22Rv1 (cell line): ENCODE measurements at regions not wholly inside any gene's neighbourhood (a gene's known extent, or its start where the extent isn't known, plus 50 kb on each side); places are given as distances from the start of the nearest gene placed in this dataset.

ENCODE experiments used
- ZFX ChIP-seq: fragments of 450-650 bp; IDR thresholded peaks from 2 replicates; pipeline ENCODE4 v1.6.1; 2017; ENCODE audit warnings: antibody characterized with exemption, borderline replicate concordance
- TF ChIP-seq, protein P1 (sequence below): fragments of 450-650 bp; IDR thresholded peaks from 2 replicates; pipeline ENCODE4 v1.5.1; 2017; ENCODE audit warnings: mild to moderate bottlenecking

DNA sequence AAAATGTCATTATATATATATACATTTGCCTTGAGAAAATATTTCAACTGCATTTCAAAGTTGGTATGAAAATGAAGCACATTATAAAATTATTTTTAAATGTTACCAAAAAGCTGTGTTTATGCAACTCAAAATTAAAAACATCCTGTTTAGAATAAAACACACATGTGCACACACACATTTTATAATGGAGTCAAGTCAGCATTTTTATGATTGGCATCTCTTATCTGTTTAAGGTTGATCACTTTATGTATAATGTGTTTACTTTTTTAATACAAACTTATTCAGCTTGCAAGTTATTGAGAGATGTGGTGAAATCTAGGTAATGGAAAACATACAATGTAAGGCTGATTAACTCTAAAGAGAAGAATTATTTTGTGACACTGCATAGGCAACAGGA lies 80.4 kb downstream of the IFI44 start:
- TF ChIP-seq, protein P1, sequence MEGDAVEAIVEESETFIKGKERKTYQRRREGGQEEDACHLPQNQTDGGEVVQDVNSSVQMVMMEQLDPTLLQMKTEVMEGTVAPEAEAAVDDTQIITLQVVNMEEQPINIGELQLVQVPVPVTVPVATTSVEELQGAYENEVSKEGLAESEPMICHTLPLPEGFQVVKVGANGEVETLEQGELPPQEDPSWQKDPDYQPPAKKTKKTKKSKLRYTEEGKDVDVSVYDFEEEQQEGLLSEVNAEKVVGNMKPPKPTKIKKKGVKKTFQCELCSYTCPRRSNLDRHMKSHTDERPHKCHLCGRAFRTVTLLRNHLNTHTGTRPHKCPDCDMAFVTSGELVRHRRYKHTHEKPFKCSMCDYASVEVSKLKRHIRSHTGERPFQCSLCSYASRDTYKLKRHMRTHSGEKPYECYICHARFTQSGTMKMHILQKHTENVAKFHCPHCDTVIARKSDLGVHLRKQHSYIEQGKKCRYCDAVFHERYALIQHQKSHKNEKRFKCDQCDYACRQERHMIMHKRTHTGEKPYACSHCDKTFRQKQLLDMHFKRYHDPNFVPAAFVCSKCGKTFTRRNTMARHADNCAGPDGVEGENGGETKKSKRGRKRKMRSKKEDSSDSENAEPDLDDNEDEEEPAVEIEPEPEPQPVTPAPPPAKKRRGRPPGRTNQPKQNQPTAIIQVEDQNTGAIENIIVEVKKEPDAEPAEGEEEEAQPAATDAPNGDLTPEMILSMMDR, result no peak
- no peak for TF ChIP-seq ZFX
